ENCODE measurements at regions not wholly inside any gene's neighbourhood (a gene's known extent, or its start where the extent isn't known, plus 50 kb on each side); places are given as distances from the start of the nearest gene placed in this dataset.
A peak's percentile ranks its signal among the peaks of the same experiment; 100 is the strongest.

DNA sequence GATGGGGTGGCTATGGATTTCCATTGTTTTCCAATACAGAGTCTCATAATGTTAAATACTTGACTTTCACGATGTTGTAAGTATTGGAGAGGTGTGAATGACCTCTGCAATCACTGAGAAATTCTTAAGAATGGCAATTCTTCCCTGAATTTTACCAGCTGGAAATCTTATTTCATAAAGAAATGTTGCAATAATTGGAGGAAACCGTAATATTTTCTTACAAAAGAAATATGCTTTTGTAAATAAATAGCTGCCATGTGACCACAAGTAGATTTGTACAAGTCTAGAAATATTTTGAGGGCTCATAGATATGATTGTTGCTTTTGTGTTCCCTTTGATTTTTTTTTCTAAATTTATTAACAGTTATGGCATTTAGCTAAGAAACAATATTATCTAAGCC, 308.7 kb upstream of the ATP2B1 start:
- 46 to 72% (median 64%) methylated on average over 2 of the region's 2 CpGs for WGBS, 5 donors
- H3K9me3 ChIP-seq, result no peaks in the 10 kb centered on the region
- no peak for DNase-seq
- no peaks in the 10 kb centered on the region for H3K4me1 ChIP-seq
- intact Hi-C loops (cut with DNase I; ENCODE audit: low total_unique reads), result no loop called here
- TF ChIP-seq POLR2A (IDR thresholded peaks at IDR 0.05) (no peak), EP300 (IDR thresholded peaks at IDR 0.05) (no peak), POLR2AphosphoS5 (IDR thresholded peaks at IDR 0.05) (no peak)
- TF ChIP-seq, protein P1, sequence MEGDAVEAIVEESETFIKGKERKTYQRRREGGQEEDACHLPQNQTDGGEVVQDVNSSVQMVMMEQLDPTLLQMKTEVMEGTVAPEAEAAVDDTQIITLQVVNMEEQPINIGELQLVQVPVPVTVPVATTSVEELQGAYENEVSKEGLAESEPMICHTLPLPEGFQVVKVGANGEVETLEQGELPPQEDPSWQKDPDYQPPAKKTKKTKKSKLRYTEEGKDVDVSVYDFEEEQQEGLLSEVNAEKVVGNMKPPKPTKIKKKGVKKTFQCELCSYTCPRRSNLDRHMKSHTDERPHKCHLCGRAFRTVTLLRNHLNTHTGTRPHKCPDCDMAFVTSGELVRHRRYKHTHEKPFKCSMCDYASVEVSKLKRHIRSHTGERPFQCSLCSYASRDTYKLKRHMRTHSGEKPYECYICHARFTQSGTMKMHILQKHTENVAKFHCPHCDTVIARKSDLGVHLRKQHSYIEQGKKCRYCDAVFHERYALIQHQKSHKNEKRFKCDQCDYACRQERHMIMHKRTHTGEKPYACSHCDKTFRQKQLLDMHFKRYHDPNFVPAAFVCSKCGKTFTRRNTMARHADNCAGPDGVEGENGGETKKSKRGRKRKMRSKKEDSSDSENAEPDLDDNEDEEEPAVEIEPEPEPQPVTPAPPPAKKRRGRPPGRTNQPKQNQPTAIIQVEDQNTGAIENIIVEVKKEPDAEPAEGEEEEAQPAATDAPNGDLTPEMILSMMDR (IDR thresholded peaks at IDR 0.05), result no peak
- no peaks in the 10 kb centered on the region for H3K27me3 ChIP-seq
- no peak overlapping the region for H3K27ac ChIP-seq
- no peaks in the 10 kb centered on the region for H3K36me3 ChIP-seq
- no peak overlapping the region for H3K4me3 ChIP-seq

DNA sequence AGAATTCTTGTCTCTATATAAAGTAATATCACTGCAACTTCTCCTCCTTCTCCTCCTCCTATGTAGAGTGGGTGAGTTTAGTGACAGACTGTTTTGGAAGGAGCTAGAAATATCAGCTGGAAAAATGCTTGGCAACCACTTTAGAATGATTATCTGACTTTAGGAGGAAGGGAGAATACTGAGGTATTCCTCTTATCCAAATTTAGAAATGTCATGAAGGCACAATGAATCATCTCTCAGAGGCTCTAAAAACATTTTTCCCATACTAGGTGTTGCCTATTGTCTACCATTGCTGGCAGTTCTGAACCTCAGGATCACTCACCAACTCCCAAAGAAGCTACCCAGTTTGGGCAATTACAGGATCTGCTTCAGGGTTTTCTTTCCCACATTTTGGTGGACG, 306.6 kb upstream of the ATP2B1 start:
- Histone ChIP-seq H3K36me3 (no peaks in the 10 kb centered on the region), H3K27me3 (no peaks in the 10 kb centered on the region), H3K9me3 (no peaks in the 10 kb centered on the region), H3K4me1 (no peaks in the 10 kb centered on the region), H3K27ac (no peak overlapping the region), H3K4me3 (no peak overlapping the region)
- intact Hi-C loops (cut with DNase I; ENCODE audit: low total_unique reads), result no loop called here
- no peak for TF ChIP-seq POLR2A (IDR thresholded peaks at IDR 0.05)
- TF ChIP-seq, protein P1 (IDR thresholded peaks at IDR 0.05), result no peak
- TF ChIP-seq EP300 (IDR thresholded peaks at IDR 0.05), result no peak
- no peak for TF ChIP-seq POLR2AphosphoS5 (IDR thresholded peaks at IDR 0.05)
- 50 to 86% (median 72%) methylated on average over 1 of the region's 1 CpG for WGBS, 5 donors
- DNase-seq, result no peak

DNA sequence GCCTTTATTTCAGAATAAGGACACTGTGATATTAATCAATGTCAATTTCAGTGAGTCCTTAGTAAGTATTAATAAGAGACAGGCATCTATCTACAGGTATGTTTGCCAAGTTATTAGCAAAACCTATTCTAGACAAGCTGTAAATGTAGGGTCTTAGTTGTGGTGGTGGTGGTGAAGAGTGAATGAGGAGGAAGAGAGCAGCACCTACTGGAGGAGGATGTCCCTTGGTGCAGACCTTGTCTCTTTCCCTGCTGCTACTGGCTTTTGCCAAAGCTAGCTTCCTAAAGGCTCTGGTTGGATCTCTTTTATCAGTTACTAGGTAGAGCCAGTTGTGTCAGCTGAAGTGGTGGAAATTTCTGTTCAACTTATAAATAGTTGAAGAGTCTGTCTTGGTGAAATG, 304.8 kb upstream of the ATP2B1 start:
- Histone ChIP-seq H3K4me3 (no peak overlapping the region), H3K9me3 (no peaks in the 10 kb centered on the region), H3K36me3 (no peaks in the 10 kb centered on the region), H3K27ac (no peak overlapping the region), H3K27me3 (no peaks in the 10 kb centered on the region), H3K4me1 (no peaks in the 10 kb centered on the region)
- intact Hi-C loops (cut with DNase I; ENCODE audit: low total_unique reads), result no loop called here
- peak in 1 of 2 donors; percentile 28 for DNase-seq
- no peak for TF ChIP-seq POLR2A (IDR thresholded peaks at IDR 0.05)
- TF ChIP-seq POLR2AphosphoS5 (IDR thresholded peaks at IDR 0.05), result no peak
- TF ChIP-seq, protein P1 (IDR thresholded peaks at IDR 0.05), result peak in 2 of 7 experiments; percentile 6 to 10

DNA sequence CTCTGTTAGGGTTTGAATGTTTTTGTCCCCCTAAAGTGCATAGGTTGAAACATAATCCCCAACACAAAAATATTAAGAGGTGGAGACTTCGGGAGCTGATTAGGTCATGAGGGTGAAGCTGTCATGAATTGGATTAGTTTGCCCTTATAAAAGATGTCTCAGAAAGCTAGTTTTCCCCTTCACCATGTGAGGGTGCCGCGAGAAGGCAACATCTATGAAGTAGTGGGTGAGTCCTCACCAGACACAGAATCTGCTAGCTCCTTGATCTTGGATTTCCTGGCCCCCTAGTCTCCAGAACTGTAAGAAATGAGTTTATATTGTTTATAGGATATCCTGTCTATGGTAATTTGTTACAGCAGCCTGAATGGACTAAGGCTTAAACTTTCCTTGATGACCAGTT, 301.5 kb upstream of the ATP2B1 start:
- TF ChIP-seq, protein P1 (IDR thresholded peaks at IDR 0.05), result no peak
- no peak for TF ChIP-seq EP300 (IDR thresholded peaks at IDR 0.05)
- TF ChIP-seq POLR2A (IDR thresholded peaks at IDR 0.05), result no peak
- TF ChIP-seq POLR2AphosphoS5 (IDR thresholded peaks at IDR 0.05), result no peak

More for the DNA sequence above, 301.5 kb upstream of the ATP2B1 start:
- H3K27ac ChIP-seq, result no peak overlapping the region
- H3K9me3 ChIP-seq, result no peaks in the 10 kb centered on the region
- H3K4me3 ChIP-seq, result no peak overlapping the region
- no peaks in the 10 kb centered on the region for H3K36me3 ChIP-seq
- intact Hi-C loops (cut with DNase I; ENCODE audit: low total_unique reads), result no loop called here
- H3K27me3 ChIP-seq, result no peaks in the 10 kb centered on the region
- DNase-seq, result peak in 1 of 2 donors; percentile 20
- WGBS, 5 donors, result 82 to 95% (median 93%) methylated on average over 3 of the region's 3 CpGs
- H3K4me1 ChIP-seq, result no peaks in the 10 kb centered on the region

All from stomach (tissue), 8 donors.